Common myeloid progenitor, CD34-positive (primary cell): ENCODE measurements at regions not wholly inside any gene's neighbourhood (a gene's known extent, or its start where the extent isn't known, plus 50 kb on each side); places are given as distances from the start of the nearest gene placed in this dataset.

Source experiments
- CTCF ChIA-PET: fragments of 350-600 bp; sonication (Branson Sonifier 250); formaldehyde crosslinking; loops from one replicate; lab custom pipeline; 2021; ENCODE audit warnings: antibody characterized with exemption; lab: Charles Lee
- POLR2A ChIA-PET: fragments of 350-600 bp; sonication (Branson Sonifier 250); formaldehyde crosslinking; loops from one replicate; lab custom pipeline; 2021; ENCODE audit warnings: antibody characterized with exemption; lab: Charles Lee
- DNase-seq, 3 donors: peaks; one replicate each; pipeline versions ENCODE4 v3.0.0 to v3.0.0-alpha.2; 2013
- H3K27ac ChIP-seq, 2 experiments: 1 replicate in 1 of 2; 2 replicates in 1 of 2; pipeline ENCODE4 v1.7.0; 2013; ENCODE audit warnings: inconsistent platforms in 2 of 2, low read length in 2 of 2, mild to moderate bottlenecking in 2 of 2, low read depth in 1 of 2, moderate library complexity in 1 of 2; ENCODE audit not compliant: severe bottlenecking in 2 of 2, insufficient read depth in 1 of 2, poor library complexity in 1 of 2
- H3K27me3 ChIP-seq, 5 experiments: replicated peaks in 2 of 5; 1 replicate in 3 of 5; 2 replicates in 2 of 5; pipeline versions ENCODE4 v1.6.1 to v1.7.0; 2013; ENCODE audit warnings: low read length in 4 of 5, mild to moderate bottlenecking in 2 of 5, moderate library complexity in 2 of 5, inconsistent platforms in 1 of 5; ENCODE audit not compliant: insufficient read depth in 5 of 5, control insufficient read depth in 4 of 5
- H3K36me3 ChIP-seq, 4 experiments: 1 replicate in 2 of 4; 2 replicates in 2 of 4; pipeline versions ENCODE4 v1.6.1 to v1.7.0; 2013; ENCODE audit warnings: low read length in 3 of 4, control low read depth in 1 of 4, mild to moderate bottlenecking in 1 of 4; ENCODE audit not compliant: control insufficient read depth in 4 of 4, insufficient read depth in 4 of 4
- H3K4me1 ChIP-seq, 4 experiments: 1 replicate in 3 of 4; 2 replicates in 1 of 4; pipeline versions ENCODE4 v1.6.1 to v1.7.1; 2013; ENCODE audit warnings: low read length in 3 of 4, mild to moderate bottlenecking in 3 of 4, control low read depth in 1 of 4, inconsistent platforms in 1 of 4, moderate library complexity in 1 of 4; ENCODE audit not compliant: control insufficient read depth in 4 of 4, insufficient read depth in 4 of 4; ENCODE audit errors: control extremely low read depth in 1 of 4
- H3K4me3 ChIP-seq, 7 experiments: 1 replicate in 4 of 7; 2 replicates in 3 of 7; pipeline versions ENCODE4 v1.5.1 to v1.7.0; 2013; ENCODE audit warnings: mild to moderate bottlenecking in 7 of 7, low read length in 6 of 7, moderate library complexity in 6 of 7, inconsistent platforms in 2 of 7, low read depth in 2 of 7, control low read depth in 1 of 7; ENCODE audit not compliant: insufficient read depth in 4 of 7, control insufficient read depth in 1 of 7; ENCODE audit errors: extremely low read depth in 1 of 7
- H3K9me3 ChIP-seq, 5 experiments: 1 replicate in 4 of 5; 2 replicates in 1 of 5; pipeline versions ENCODE4 v1.6.1 to v1.7.1; 2013; ENCODE audit warnings: low read length in 4 of 5, mild to moderate bottlenecking in 2 of 5, inconsistent platforms in 1 of 5, low read depth in 1 of 5, moderate library complexity in 1 of 5; ENCODE audit not compliant: control insufficient read depth in 4 of 5, insufficient read depth in 2 of 5; ENCODE audit errors: control extremely low read depth in 1 of 5
- WGBS: methylation state at CpG from one replicate; pipeline ENCODE4 v1.1.5; 2013; ENCODE audit not compliant: insufficient coverage; 5-methylcytosine and 5-hydroxymethylcytosine counted together

DNA sequence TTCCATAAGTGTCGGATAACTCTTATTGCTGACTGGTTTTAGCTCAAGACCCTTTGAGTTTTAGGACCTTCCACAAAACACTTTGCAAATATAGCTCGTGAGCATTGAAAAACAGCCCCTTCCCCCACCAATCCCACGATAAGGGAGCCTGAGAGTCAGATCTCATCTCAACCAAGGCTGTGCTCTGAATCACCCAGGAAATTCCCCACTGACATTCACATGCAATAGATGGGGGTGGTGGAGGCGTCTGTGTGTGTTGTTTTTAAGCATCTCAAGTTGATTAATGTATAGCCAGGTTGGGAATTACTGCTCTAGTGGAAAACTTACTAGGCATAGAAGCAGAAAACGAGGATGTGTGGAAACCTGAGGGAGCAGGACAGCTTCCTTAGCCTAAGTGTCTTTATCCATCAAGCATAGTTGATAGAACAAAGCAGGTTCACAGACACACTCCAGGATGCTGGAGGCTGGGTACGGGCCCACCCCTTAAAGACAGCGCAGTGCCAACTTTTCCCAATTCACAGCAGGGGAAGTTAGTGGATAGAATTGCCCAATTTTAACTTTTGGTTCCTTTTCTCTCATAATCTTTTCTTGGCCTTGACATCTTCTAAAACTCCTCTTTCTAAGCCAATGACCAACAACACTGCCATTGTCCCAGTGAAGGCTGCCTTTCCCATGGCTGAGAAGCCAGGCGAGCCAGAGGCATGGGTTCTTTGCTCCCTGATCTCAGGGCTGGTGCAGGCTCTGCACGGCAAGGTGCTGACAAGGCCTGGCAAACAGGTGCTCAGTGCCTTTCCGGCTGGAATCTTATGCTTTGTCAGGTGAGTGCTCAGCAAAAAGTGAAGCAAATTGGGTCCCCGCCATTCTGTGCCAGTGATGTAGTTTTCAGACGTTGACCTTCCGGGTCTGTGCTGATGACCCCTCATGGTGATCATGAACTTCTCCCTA is 98.5 kb upstream of the INSIG1 start:
- WGBS, result 97% methylated on average over 9 of the region's 13 CpGs
- DNase-seq, result no peak
- Histone ChIP-seq H3K27ac (no peak overlapping the region), H3K27me3 (no peaks in the 10 kb centered on the region), H3K9me3 (peaks cover 0 to 37% (median 20%) of the 10 kb centered on the region in 5 experiments), H3K36me3 (no peaks in the 10 kb centered on the region), H3K4me3 (no peak overlapping the region), H3K4me1 (peaks cover 0 to 4% (median 0%) of the 10 kb centered on the region in 4 experiments)
- ChIA-PET POLR2A (no interaction called here), CTCF (no interaction called here)

DNA sequence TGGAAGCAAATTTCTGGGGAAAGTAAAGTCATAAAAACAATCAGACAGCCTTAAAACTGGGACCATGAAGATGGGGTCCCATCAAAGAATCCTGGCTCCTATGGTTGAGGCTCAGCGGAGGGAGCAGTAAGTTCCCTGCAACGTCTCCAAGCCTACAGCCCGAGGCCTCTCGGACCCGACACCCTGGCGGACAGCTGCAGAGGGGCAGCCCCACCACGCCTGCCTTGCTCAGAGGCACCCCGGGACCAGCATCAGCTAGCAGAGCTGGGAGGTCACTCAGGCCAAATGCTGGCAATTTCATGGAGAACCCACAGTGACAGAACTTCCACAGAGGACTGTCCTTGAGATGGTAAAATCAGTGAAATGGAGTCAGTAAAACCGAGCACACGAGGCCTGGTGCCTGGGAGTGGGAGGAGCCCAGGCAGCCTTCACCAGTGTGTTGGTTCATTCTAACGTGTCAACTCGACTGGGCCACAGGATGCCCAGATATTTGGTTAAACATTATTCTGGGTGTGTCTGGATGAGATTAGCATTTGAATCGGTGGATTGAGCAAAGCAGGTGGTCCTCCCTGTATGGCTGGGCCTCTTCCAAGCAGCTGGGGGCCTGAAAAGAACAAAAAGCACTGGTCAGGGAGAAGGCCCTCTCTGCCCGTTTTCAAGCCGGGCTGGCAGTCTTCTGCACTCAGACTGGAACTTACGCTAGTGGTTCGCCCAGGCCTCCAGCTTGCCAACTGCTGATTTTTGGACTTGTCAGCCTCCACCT is 96.2 kb upstream of the INSIG1 start:
- no peak overlapping the region for H3K4me3 ChIP-seq
- peaks cover 0 to 29% (median 15%) of the 10 kb centered on the region in 5 experiments for H3K9me3 ChIP-seq
- no peak for DNase-seq
- WGBS, result 96% methylated on average over 17 of the region's 17 CpGs
- peaks cover 0 to 27% (median 19%) of the 10 kb centered on the region in 4 experiments for H3K4me1 ChIP-seq
- CTCF ChIA-PET, result interaction anchor here (1.2 kb wide), 2 partner anchors 12 to 155 kb away, joined by 3 to 4 read pairs; no protein-coding TSS in a partner anchor
- H3K36me3 ChIP-seq, result no peaks in the 10 kb centered on the region
- H3K27ac ChIP-seq, result no peak overlapping the region
- POLR2A ChIA-PET, result no interaction called here
- H3K27me3 ChIP-seq, result no peaks in the 10 kb centered on the region

DNA sequence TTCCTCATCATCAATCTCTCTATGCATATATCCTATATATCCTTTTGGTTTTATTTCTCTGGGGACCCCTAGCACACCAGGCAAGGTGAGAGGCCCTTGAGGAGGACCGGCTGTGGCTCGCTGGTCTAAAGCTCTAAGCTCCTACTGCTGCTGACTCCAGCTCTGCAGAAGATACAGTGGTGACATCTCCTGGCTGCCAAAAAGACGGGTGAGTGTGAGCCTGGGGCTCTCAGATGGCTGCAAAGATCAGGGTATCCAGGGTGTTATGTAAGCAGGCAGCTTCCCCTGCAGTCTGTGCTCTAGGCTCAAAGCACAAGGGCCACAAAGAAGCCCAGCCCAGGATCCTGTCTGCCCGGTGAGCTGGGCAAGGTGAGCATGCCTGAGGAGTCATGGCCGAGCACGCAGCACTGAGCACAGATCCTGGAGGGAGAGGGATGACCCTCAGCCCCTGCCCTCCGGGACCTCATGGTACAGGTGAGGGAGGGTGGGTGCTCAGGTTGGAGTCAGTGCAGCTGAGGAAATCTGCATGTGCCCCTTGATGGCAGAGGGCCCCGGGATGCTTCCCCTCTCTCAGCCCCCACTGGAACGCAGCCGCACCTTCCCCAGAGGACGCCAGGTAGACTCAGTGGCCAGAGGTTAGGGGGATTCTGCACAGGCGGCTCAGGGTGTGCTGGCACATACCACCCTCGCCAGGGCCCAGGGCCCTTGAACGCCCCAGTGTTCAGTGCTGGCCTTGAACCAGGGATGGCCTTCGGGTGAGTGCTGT is 95.4 kb upstream of the INSIG1 start:
- DNase-seq, result no peak
- Histone ChIP-seq H3K9me3 (peaks cover 0 to 21% (median 11%) of the 10 kb centered on the region in 5 experiments), H3K4me1 (peaks cover 0 to 35% (median 27%) of the 10 kb centered on the region in 4 experiments), H3K27me3 (no peaks in the 10 kb centered on the region), H3K4me3 (no peak overlapping the region), H3K27ac (no peak overlapping the region), H3K36me3 (no peaks in the 10 kb centered on the region)
- 95% methylated on average over 14 of the region's 15 CpGs for WGBS
- POLR2A ChIA-PET, result no interaction called here
- CTCF ChIA-PET, result interaction anchor here (1.2 kb wide), 1 partner anchor 13 kb away, joined by 4 read pairs; no protein-coding TSS in a partner anchor

DNA sequence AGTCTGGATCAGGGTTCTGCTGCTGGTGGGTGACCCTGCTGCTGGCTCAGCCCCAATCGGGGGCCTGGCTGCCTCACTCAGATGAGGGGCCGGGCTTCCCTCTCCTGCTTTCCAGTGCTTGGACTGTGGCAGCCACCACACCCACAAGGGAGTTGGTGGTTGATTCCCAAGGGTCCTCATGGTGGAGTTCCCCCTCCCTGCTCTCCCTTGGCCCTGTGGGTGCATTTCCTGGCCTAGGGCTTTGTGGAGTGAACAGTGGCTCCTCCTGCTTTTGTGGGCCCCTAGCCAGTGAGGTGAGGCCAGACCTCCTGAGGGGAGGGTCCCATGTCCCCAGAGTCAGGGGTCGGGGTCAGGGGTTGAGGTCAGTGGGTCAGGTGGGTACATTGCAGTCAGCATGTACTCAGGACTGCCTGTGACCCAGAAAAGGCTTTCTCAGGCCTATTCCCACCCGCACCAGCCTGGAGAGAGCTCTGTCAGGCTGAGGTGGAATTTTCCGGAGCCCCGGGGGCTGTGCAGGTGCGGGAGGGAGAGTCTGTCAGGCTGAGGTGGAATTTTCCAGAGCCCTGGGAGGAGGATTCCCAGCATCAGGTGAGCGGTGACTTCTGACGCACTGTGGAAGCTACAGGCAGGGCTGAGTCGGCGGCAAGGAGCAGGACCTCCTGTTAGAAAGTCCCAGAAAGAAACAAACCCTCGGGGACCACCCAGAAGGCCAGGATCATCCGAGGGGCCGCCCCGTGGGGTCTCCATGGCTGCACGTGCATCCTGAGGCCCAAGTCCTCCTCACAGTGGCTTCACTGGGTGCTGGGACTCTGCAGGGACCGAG is 94.4 kb upstream of the INSIG1 start:
- Histone ChIP-seq H3K9me3 (peaks cover 0 to 18% (median 9%) of the 10 kb centered on the region in 5 experiments), H3K4me3 (no peak overlapping the region), H3K36me3 (no peaks in the 10 kb centered on the region), H3K4me1 (peaks cover 0 to 38% (median 27%) of the 10 kb centered on the region in 4 experiments), H3K27me3 (no peaks in the 10 kb centered on the region), H3K27ac (no peak overlapping the region)
- DNase-seq, result no peak
- CTCF ChIA-PET, result interaction anchor here (1.0 kb wide), 2 partner anchors 91 to 101 kb away, joined by 3 to 5 read pairs; no protein-coding TSS in a partner anchor
- POLR2A ChIA-PET, result no interaction called here
- WGBS, result 91% methylated on average over 16 of the region's 17 CpGs

DNA sequence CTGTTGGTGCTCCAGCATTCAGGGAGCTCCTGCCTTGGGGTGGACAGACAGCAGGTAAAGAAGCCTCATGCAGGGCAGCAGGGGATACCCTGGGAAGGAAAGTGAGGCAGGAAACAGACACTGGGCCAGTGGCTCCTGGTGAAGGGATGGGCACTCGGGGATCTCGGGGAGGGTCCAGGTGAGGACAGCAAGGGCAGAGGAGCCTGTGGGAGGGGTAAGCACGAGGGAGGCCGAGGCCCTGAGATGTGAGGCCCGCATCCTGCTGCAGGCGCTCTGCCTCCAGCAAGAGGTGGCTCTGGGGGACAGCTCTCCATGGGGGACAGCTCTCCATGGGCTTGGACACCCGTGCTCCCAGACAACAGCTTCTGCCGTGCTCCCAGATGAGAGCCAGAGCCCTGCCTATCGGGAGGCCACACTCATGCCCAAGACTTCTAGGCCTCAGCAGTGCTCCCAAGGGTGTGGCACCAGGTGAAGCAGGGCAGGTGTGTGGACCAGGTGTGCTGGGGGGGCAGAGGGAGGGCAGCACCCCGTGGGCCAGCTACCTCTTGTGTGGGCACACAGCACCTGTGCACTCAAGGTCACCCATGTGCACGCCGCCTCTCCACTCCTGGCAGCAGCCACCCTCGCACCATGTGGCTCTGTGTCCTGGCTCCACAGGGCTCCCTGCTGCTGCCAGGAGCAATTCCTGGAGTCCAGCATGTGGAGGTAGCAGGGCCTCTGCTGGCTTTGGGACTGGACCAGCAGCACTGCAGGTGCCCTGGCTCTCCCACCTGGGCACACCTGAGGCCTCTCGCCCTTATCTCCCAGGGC is 93.6 kb upstream of the INSIG1 start:
- Histone ChIP-seq H3K36me3 (no peaks in the 10 kb centered on the region), H3K27ac (no peak overlapping the region), H3K27me3 (no peaks in the 10 kb centered on the region), H3K4me3 (no peak overlapping the region), H3K4me1 (peaks cover 0 to 38% (median 27%) of the 10 kb centered on the region in 4 experiments), H3K9me3 (peaks cover 0 to 15% (median 6%) of the 10 kb centered on the region in 5 experiments)
- POLR2A ChIA-PET, result interaction anchor here (3.2 kb wide), 1 partner anchor 94 kb away, joined by 97 read pairs; the partner anchor contains the start of gene INSIG1
- 95% methylated on average over 14 of the region's 14 CpGs for WGBS
- CTCF ChIA-PET, result interaction anchor here (1.0 to 1.6 kb wide), 4 partner anchors 10 to 100 kb away, joined by 3 to 6 read pairs (median 6); no protein-coding TSS in a partner anchor
- no peak for DNase-seq
